ENCODE measurements at regions not wholly inside any gene's neighbourhood (a gene's known extent, or its start where the extent isn't known, plus 50 kb on each side); places are given as distances from the start of the nearest gene placed in this dataset.

- Mint-ChIP-seq H3K27me3 (ENCODE audit: low read depth) (peaks cover 12% of the 10 kb centered on the region), H3K9me3 (ENCODE audit: low read depth) (peaks cover 5% of the 10 kb centered on the region), H3K36me3 (ENCODE audit: low read depth) (no peaks in the 10 kb centered on the region), H3K4me3 (ENCODE audit: unreplicated experiment) (no peak overlapping the region), H3K27ac (ENCODE audit: unreplicated experiment) (no peak overlapping the region), H3K4me1 (ENCODE audit: low read depth) (peaks cover 7% of the 10 kb centered on the region)
- TF ChIP-seq CTCF (IDR thresholded peaks at IDR 0.05): no peak
- DNase-seq (ENCODE audit: low spot score): no peak
Measured at GRCh38 chr6:40907198-40907701, 131.8 kb downstream of the UNC5CL start.

DNA sequence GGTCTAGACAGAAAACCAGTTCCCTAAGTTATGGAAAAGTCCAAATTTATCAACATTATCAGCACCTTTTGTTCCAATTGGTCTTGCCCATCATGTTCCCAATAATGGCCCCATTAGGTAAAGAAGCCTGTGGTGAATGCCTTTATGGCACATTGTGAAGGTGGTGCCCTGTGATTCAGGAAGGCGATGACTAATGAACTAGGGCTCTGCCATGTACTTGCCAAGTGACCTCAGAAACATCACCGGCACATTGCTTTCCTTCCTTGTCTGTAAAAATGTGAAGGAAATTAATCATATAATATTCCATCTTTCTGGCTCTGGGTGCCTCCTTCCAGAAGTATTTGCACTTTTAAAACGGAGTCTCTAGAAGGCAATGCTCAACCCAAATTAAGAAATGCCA, 132.3 kb downstream of the UNC5CL start:
- H3K9me3 Mint-ChIP-seq (ENCODE audit: low read depth): peaks cover 5% of the 10 kb centered on the region
- peaks cover 7% of the 10 kb centered on the region for H3K4me1 Mint-ChIP-seq (ENCODE audit: low read depth)
- no peaks in the 10 kb centered on the region for H3K36me3 Mint-ChIP-seq (ENCODE audit: low read depth)
- peaks cover 12% of the 10 kb centered on the region for H3K27me3 Mint-ChIP-seq (ENCODE audit: low read depth)
- DNase-seq (ENCODE audit: low spot score): no peak
- H3K27ac Mint-ChIP-seq (ENCODE audit: unreplicated experiment): no peak overlapping the region
- no peak for TF ChIP-seq CTCF (IDR thresholded peaks at IDR 0.05)
- H3K4me3 Mint-ChIP-seq (ENCODE audit: unreplicated experiment): no peak overlapping the region

DNA sequence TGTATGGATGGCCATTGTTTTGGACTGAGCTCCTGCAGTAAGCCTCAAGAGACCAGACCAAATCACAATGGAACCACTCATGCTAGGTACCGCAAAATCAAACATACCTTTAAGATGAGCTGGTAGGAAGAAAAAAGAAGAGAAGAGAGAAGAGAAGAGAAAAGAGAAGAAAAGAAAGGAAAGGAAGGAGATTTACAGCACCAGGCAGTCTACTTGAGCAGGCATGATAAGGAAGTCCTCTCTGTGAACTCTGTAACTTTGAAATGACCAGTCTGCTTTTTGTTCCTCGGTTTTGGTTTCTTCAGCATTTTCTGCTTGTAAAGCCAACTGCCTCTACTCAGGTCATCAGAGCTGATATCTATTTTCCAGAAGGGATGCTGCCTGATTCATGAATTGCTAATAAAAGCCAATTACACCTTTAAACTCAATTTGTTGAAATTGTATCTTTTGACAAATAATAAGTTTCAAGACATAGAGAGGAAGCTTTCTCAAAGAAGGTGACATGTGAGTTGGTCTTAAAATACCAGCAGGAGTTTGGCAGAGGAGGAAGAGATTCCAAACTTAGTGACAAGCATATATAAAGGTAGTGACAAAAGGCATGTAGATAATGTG, 134.3 kb downstream of the UNC5CL start:
- no peak for TF ChIP-seq CTCF (IDR thresholded peaks at IDR 0.05)
- H3K4me1 Mint-ChIP-seq (ENCODE audit: low read depth): peaks cover 7% of the 10 kb centered on the region
- H3K36me3 Mint-ChIP-seq (ENCODE audit: low read depth): no peaks in the 10 kb centered on the region
- no peak for DNase-seq (ENCODE audit: low spot score)
- peaks cover 17% of the 10 kb centered on the region for H3K27me3 Mint-ChIP-seq (ENCODE audit: low read depth)
- H3K27ac Mint-ChIP-seq (ENCODE audit: unreplicated experiment): no peak overlapping the region
- peaks cover 5% of the 10 kb centered on the region for H3K9me3 Mint-ChIP-seq (ENCODE audit: low read depth)
- no peak overlapping the region for H3K4me3 Mint-ChIP-seq (ENCODE audit: unreplicated experiment)

DNA sequence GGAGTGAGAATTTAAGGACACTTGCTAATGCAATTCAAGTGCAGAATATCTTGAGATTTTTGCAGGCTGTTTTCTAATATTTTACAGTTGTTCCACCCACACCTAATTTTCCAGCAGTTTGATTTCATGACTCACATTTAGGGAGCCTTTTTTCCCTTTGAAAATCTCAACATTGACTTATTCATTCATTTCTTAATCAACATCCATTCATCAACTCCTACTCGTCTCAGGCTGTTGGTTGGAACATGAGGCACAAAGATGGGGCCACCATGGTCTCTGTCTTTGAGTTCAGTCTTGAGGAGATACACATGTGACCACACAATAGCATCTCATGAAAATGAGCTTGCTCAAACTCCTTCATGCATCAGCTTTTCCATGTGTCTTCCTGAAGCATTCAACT, 135.6 kb downstream of the UNC5CL start:
- no peak for DNase-seq (ENCODE audit: low spot score)
- no peak for TF ChIP-seq CTCF (IDR thresholded peaks at IDR 0.05)
- peaks cover 19% of the 10 kb centered on the region for H3K27me3 Mint-ChIP-seq (ENCODE audit: low read depth)
- peaks cover 7% of the 10 kb centered on the region for H3K4me1 Mint-ChIP-seq (ENCODE audit: low read depth)
- H3K27ac Mint-ChIP-seq (ENCODE audit: unreplicated experiment): no peak overlapping the region
- no peaks in the 10 kb centered on the region for H3K36me3 Mint-ChIP-seq (ENCODE audit: low read depth)
- H3K9me3 Mint-ChIP-seq (ENCODE audit: low read depth): no peaks in the 10 kb centered on the region
- no peak overlapping the region for H3K4me3 Mint-ChIP-seq (ENCODE audit: unreplicated experiment)

DNA sequence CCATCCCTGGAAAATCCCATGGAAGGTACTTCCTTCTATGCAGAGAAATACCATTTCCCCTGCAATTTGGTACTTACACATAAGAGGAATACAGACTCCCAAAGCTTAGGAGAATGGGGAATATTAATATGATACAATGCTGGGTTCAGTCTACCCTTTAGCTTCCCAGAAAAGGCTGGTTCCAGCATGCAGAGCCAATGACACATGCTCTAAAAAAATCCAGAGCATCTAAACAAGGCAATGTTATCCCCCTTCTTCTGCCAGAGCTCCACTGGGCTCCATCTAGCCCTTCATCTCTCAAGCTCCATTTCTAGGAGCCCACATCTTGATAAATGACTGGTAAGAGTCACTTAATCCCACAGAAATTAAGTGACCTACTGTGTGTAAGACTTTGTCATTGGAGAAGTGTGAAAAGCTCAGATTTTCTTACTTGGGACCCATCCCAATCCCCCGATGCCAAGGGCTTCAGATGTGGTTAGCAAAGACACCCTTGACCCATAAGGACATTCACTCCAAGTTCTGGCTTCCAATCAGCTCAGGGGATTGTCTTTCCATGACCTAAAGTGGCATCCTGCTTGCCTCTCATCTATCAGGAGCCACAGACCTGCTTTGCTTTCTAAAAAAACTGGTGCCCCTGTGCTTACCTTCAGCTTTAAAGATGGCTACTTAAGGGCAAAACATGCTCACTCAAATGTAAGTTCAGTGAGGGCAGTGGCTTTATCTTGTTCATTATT, 137.5 kb downstream of the UNC5CL start:
- TF ChIP-seq CTCF (IDR thresholded peaks at IDR 0.05): no peak
- Mint-ChIP-seq H3K4me1 (ENCODE audit: low read depth) (no peaks in the 10 kb centered on the region), H3K9me3 (ENCODE audit: low read depth) (no peaks in the 10 kb centered on the region)

More for the DNA sequence above, 137.5 kb downstream of the UNC5CL start:
- Mint-ChIP-seq H3K36me3 (ENCODE audit: low read depth) (no peaks in the 10 kb centered on the region), H3K27me3 (ENCODE audit: low read depth) (peaks cover 31% of the 10 kb centered on the region), H3K4me3 (ENCODE audit: unreplicated experiment) (no peak overlapping the region), H3K27ac (ENCODE audit: unreplicated experiment) (no peak overlapping the region)
- no peak for DNase-seq (ENCODE audit: low spot score)

Data from chondrocyte (in vitro differentiated cells).